ENCODE measurements at regions not wholly inside any gene's neighbourhood (a gene's known extent, or its start where the extent isn't known, plus 50 kb on each side); places are given as distances from the start of the nearest gene placed in this dataset.
"Not testable (repeated sequence)": the region's sequence is repeated elsewhere in the genome, so short reads cannot be mapped to it uniquely, and the experiment has no call there.

- WGBS (ENCODE audit: insufficient coverage) = no CpG with 5 or more reads among the region's 2 CpGs
- no peaks in the 10 kb centered on the region for H3K9me3 ChIP-seq (replicated peaks; ENCODE audit: control insufficient read depth, low read depth, low read length)
- DNase-seq = no peak
- H3K4me1 ChIP-seq (ENCODE audit: control insufficient read depth, insufficient read depth, low read length) = peaks cover 2% of the 10 kb centered on the region
- H3K27me3 ChIP-seq (ENCODE audit: control insufficient read depth, insufficient read depth, low read length) = no peaks in the 10 kb centered on the region
- H3K4me3 ChIP-seq (ENCODE audit: low read length) = no peak overlapping the region
- no peak overlapping the region for H3K27ac ChIP-seq (ENCODE audit: low read length)
- H3K36me3 ChIP-seq (ENCODE audit: control insufficient read depth, insufficient read depth, low read length) = no peaks in the 10 kb centered on the region
These were observed 156.4 kb upstream of the KYNU start for GRCh38 chr2:142721015-142721414.

- Histone ChIP-seq H3K4me1 (ENCODE audit: control insufficient read depth, insufficient read depth, low read length) (peaks cover 2% of the 10 kb centered on the region), H3K4me3 (ENCODE audit: low read length) (no peak overlapping the region), H3K36me3 (ENCODE audit: control insufficient read depth, insufficient read depth, low read length) (no peaks in the 10 kb centered on the region), H3K27me3 (ENCODE audit: control insufficient read depth, insufficient read depth, low read length) (no peaks in the 10 kb centered on the region), H3K27ac (ENCODE audit: low read length) (no peak overlapping the region), H3K9me3 (replicated peaks; ENCODE audit: control insufficient read depth, low read depth, low read length) (no peaks in the 10 kb centered on the region)
- WGBS (ENCODE audit: insufficient coverage) = 75% methylated on average over 4 of the region's 7 CpGs
- DNase-seq = peak; percentile 3
These were observed 158.8 kb upstream of the KYNU start for GRCh38 chr2:142718576-142719155.

DNA sequence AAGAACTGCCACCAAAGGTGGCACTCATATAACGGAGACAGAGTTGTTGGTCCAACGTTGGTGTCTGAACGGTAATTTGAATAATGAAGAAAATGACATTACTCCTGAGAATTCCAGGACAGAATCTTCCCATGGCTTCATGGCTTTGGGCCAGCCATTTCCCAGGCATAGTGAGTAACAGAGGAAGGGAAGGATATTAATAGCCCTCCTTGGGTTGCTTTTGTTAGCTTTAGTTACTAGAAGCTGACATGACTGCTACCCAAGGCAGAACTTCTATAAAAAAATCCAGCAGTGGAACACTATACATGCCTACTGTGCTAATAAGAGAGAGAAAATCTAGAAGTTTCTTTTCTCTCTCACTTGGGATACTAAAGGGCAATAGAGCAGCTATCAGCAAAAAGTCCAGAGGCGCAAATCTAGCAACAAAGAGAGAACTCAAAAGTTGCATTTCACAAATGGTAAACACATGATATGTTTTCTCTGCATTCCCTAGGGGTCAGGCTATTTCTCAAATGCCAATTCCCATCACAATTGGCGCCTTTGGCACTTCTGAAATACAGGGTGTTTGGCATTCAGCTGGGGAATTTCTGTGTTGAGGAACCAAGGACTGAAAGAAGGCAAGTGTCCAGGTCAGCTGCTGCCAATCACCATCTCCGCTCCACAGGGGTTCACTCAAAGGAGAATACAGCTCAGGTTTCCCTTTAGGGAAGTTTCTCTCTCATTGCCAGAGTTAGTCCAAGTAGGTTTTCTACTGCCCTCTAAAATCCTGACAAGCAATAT, 160.8 kb upstream of the KYNU start:
- WGBS (ENCODE audit: insufficient coverage) = 85% methylated on average over 3 of the region's 6 CpGs
- Histone ChIP-seq H3K4me1 (ENCODE audit: control insufficient read depth, insufficient read depth, low read length) (peaks cover 2% of the 10 kb centered on the region), H3K36me3 (ENCODE audit: control insufficient read depth, insufficient read depth, low read length) (no peaks in the 10 kb centered on the region), H3K27me3 (ENCODE audit: control insufficient read depth, insufficient read depth, low read length) (no peaks in the 10 kb centered on the region), H3K27ac (ENCODE audit: low read length) (peak overlapping the region; percentile 69), H3K4me3 (ENCODE audit: low read length) (no peak overlapping the region), H3K9me3 (replicated peaks; ENCODE audit: control insufficient read depth, low read depth, low read length) (no peaks in the 10 kb centered on the region)
- DNase-seq = peak; percentile 60

GRCh38 chr2:142714600-142714999, 162.9 kb upstream of the KYNU start:
- no peak overlapping the region for H3K4me3 ChIP-seq (ENCODE audit: low read length)
- H3K4me1 ChIP-seq (ENCODE audit: control insufficient read depth, insufficient read depth, low read length) = peaks cover 2% of the 10 kb centered on the region
- no peaks in the 10 kb centered on the region for H3K27me3 ChIP-seq (ENCODE audit: control insufficient read depth, insufficient read depth, low read length)
- H3K9me3 ChIP-seq (replicated peaks; ENCODE audit: control insufficient read depth, low read depth, low read length) = no peaks in the 10 kb centered on the region
- no peak for DNase-seq
- WGBS (ENCODE audit: insufficient coverage) = no CpG with 5 or more reads among the region's 2 CpGs
- no peaks in the 10 kb centered on the region for H3K36me3 ChIP-seq (ENCODE audit: control insufficient read depth, insufficient read depth, low read length)
- H3K27ac ChIP-seq (ENCODE audit: low read length) = no peak overlapping the region

GRCh38 chr2:142710336-142710735, 167.1 kb upstream of the KYNU start:
- Histone ChIP-seq H3K27me3 (ENCODE audit: control insufficient read depth, insufficient read depth, low read length) (no peaks in the 10 kb centered on the region), H3K4me3 (ENCODE audit: low read length) (no peak overlapping the region), H3K4me1 (ENCODE audit: control insufficient read depth, insufficient read depth, low read length) (no peaks in the 10 kb centered on the region), H3K27ac (ENCODE audit: low read length) (no peak overlapping the region), H3K36me3 (ENCODE audit: control insufficient read depth, insufficient read depth, low read length) (no peaks in the 10 kb centered on the region), H3K9me3 (replicated peaks; ENCODE audit: control insufficient read depth, low read depth, low read length) (no peaks in the 10 kb centered on the region)
- whole genome bisulfite sequencing (ENCODE audit: insufficient coverage) = no CpG with 5 or more reads among the region's 1 CpG
- DNase-seq = no peak

GRCh38 chr2:142707318-142707717, 170.1 kb upstream of the KYNU start:
- H3K27ac ChIP-seq (ENCODE audit: low read length) = no peak overlapping the region
- DNase-seq = no peak
- H3K4me1 ChIP-seq (ENCODE audit: control insufficient read depth, insufficient read depth, low read length) = no peaks in the 10 kb centered on the region
- no peaks in the 10 kb centered on the region for H3K36me3 ChIP-seq (ENCODE audit: control insufficient read depth, insufficient read depth, low read length)
- H3K9me3 ChIP-seq (replicated peaks; ENCODE audit: control insufficient read depth, low read depth, low read length) = no peaks in the 10 kb centered on the region
- H3K27me3 ChIP-seq (ENCODE audit: control insufficient read depth, insufficient read depth, low read length) = no peaks in the 10 kb centered on the region
- no peak overlapping the region for H3K4me3 ChIP-seq (ENCODE audit: low read length)
- WGBS (ENCODE audit: insufficient coverage) = no CpG with 5 or more reads among the region's 14 CpGs

DNA sequence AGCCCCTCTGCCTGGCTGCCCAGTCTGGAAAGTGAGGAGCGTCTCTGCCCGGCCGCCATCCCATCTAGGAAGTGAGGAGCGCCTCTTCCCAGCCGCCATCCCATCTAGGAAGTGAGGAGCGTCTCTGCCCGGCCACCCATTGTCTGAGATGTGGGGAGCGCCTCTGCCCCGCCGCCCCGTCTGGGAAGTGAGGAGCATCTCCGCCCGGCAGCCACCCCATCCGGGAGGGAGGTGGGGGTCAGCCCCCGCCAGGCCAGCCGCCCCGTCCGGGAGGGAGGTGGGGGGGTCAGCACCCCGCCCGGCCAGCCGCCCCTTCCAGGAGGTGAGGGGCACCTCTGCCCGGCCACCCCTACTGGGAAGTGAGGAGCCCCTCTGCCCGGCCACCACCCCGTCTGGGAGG, 175.1 kb upstream of the KYNU start:
- H3K36me3 ChIP-seq (ENCODE audit: control insufficient read depth, insufficient read depth, low read length); H3K27ac ChIP-seq (ENCODE audit: low read length); H3K4me3 ChIP-seq (ENCODE audit: low read length); H3K4me1 ChIP-seq (ENCODE audit: control insufficient read depth, insufficient read depth, low read length); DNase-seq; H3K27me3 ChIP-seq (ENCODE audit: control insufficient read depth, insufficient read depth, low read length); H3K9me3 ChIP-seq (replicated peaks; ENCODE audit: control insufficient read depth, low read depth, low read length): not testable (repeated sequence)
- 93% methylated on average over 7 of the region's 24 CpGs for WGBS (ENCODE audit: insufficient coverage)

GRCh38 chr2:142695350-142696257, 181.9 kb upstream of the KYNU start:
- H3K9me3 ChIP-seq (replicated peaks; ENCODE audit: control insufficient read depth, low read depth, low read length); H3K4me1 ChIP-seq (ENCODE audit: control insufficient read depth, insufficient read depth, low read length); H3K4me3 ChIP-seq (ENCODE audit: low read length); H3K27ac ChIP-seq (ENCODE audit: low read length); H3K27me3 ChIP-seq (ENCODE audit: control insufficient read depth, insufficient read depth, low read length); H3K36me3 ChIP-seq (ENCODE audit: control insufficient read depth, insufficient read depth, low read length): not testable (repeated sequence)
- 50% methylated on average over 1 of the region's 11 CpGs for WGBS (ENCODE audit: insufficient coverage)
- DNase-seq = peak; percentile 9

- no peaks in the 10 kb centered on the region for H3K9me3 ChIP-seq (replicated peaks; ENCODE audit: control insufficient read depth, low read depth, low read length)
- no peaks in the 10 kb centered on the region for H3K27me3 ChIP-seq (ENCODE audit: control insufficient read depth, insufficient read depth, low read length)
- no peak overlapping the region for H3K27ac ChIP-seq (ENCODE audit: low read length)
- DNase-seq = no peak
- no peaks in the 10 kb centered on the region for H3K4me1 ChIP-seq (ENCODE audit: control insufficient read depth, insufficient read depth, low read length)
- H3K36me3 ChIP-seq (ENCODE audit: control insufficient read depth, insufficient read depth, low read length) = no peaks in the 10 kb centered on the region
- WGBS (ENCODE audit: insufficient coverage) = no CpG with 5 or more reads among the region's 2 CpGs
- H3K4me3 ChIP-seq (ENCODE audit: low read length) = no peak overlapping the region
These were observed 183.2 kb upstream of the KYNU start for GRCh38 chr2:142694282-142694681.
